ENCODE measurements at regions not wholly inside any gene's neighbourhood (a gene's known extent, or its start where the extent isn't known, plus 50 kb on each side); places are given as distances from the start of the nearest gene placed in this dataset.

GRCh38 chr5:89946916-89947315, 462.6 kb downstream of the CETN3 start:
- TF ChIP-seq CTCF (IDR thresholded peaks at IDR 0.05; ENCODE audit: extremely low read depth in 1 of 2, insufficient read depth in 1 of 2, low read depth in 1 of 2, low read length in 2 of 2): no peak
- TF ChIP-seq EZH2 (IDR thresholded peaks at IDR 0.05; ENCODE audit: borderline replicate concordance, low read depth, low read length, severe bottlenecking): no peak
- no peak for TF ChIP-seq POLR2A (IDR thresholded peaks at IDR 0.05; ENCODE audit: low read depth, low read length)
- TF ChIP-seq GATA2 (IDR thresholded peaks at IDR 0.05; ENCODE audit: insufficient read depth, insufficient read length, low read depth, low read length): no peak
- TF ChIP-seq POLR2AphosphoS5 (IDR thresholded peaks at IDR 0.05; ENCODE audit: insufficient read depth, low read depth, low read length): no peak
- no peak for TF ChIP-seq MYC (IDR thresholded peaks at IDR 0.05; ENCODE audit: low read depth, low read length)

Measured in endothelial cell of umbilical vein (primary cell).